SK-N-SH treated with all-trans-retinoic acid at 6 μM for 48 hours (cell line): ENCODE measurements at regions not wholly inside any gene's neighbourhood (a gene's known extent, or its start where the extent isn't known, plus 50 kb on each side); places are given as distances from the start of the nearest gene placed in this dataset.

Experiments used
- ATAC-seq: fragments of 200-7000 bp; cut with Tn5 transposase; 3 replicates; pipeline ENCODE4 v1.9.1; 2020; ENCODE audit warnings: mild to moderate bottlenecking, moderate library complexity
- ARNTL ChIP-seq: fragments of 450-650 bp; formaldehyde crosslinking; IDR thresholded peaks from 2 replicates; pipeline ENCODE4 v1.5.0; 2020; ENCODE audit warnings: low read depth, mild to moderate bottlenecking, moderate library complexity, borderline replicate concordance
- BACH2 ChIP-seq: fragments of 250-450 bp; sonication (Bioruptor Pico); IDR thresholded peaks from 2 replicates; pipeline ENCODE4 v1.9.0; 2021; ENCODE audit warnings: mild to moderate bottlenecking, borderline replicate concordance
- CREB5 ChIP-seq: fragments of 250-450 bp; sonication (Bioruptor Pico); IDR thresholded peaks from 2 replicates; pipeline ENCODE4 v1.5.1; 2020; ENCODE audit warnings: low read depth, mild to moderate bottlenecking, moderate library complexity
- CSDC2 ChIP-seq: fragments of 250-450 bp; sonication (Bioruptor Pico); IDR thresholded peaks from 2 replicates; pipeline ENCODE4 v1.5.0; 2020; ENCODE audit warnings: mild to moderate bottlenecking, moderate library complexity
- CSRNP3 ChIP-seq: fragments of 250-450 bp; sonication (Bioruptor Pico); IDR thresholded peaks from 2 replicates; pipeline ENCODE4 v1.5.1; 2021; ENCODE audit warnings: mild to moderate bottlenecking, moderate library complexity
- GLIS3 ChIP-seq: fragments of 250-450 bp; sonication (Bioruptor Pico); IDR thresholded peaks from 2 replicates; pipeline ENCODE4 v1.5.0; 2020; ENCODE audit warnings: mild to moderate bottlenecking, moderate library complexity
- ISL1 ChIP-seq: fragments of 250-450 bp; sonication (Bioruptor Pico); IDR thresholded peaks from 2 replicates; pipeline ENCODE4 v2.1.2; 2022; ENCODE audit warnings: mild to moderate bottlenecking, moderate library complexity
- OSR1 ChIP-seq: fragments of 250-450 bp; sonication (Bioruptor Pico); IDR thresholded peaks from 2 replicates; pipeline ENCODE4 v1.8.0; 2022; ENCODE audit warnings: moderate library complexity, mild to moderate bottlenecking, inconsistent platforms
- PATZ1 ChIP-seq: fragments of 250-450 bp; sonication (Bioruptor Pico); IDR thresholded peaks from 2 replicates; pipeline ENCODE4 v1.8.0; 2020; ENCODE audit warnings: mild to moderate bottlenecking, moderate library complexity, borderline replicate concordance
- POU6F1 ChIP-seq: fragments of 250-450 bp; sonication (Bioruptor Pico); IDR thresholded peaks from 2 replicates; pipeline ENCODE4 v1.8.0; 2021; ENCODE audit warnings: low read depth, mild to moderate bottlenecking, moderate library complexity, borderline replicate concordance
- PPARA ChIP-seq: fragments of 250-450 bp; sonication (Bioruptor Pico); IDR thresholded peaks from 2 replicates; pipeline ENCODE4 v1.5.0; 2020; ENCODE audit warnings: mild to moderate bottlenecking, borderline replicate concordance
- RARB ChIP-seq: fragments of 250-450 bp; sonication (Bioruptor Pico); IDR thresholded peaks from 2 replicates; pipeline ENCODE4 v1.8.0; 2021; ENCODE audit warnings: mild to moderate bottlenecking, moderate library complexity
- SNAI2 ChIP-seq: fragments of 250-450 bp; sonication (Bioruptor Pico); IDR thresholded peaks from 2 replicates; pipeline ENCODE4 v1.5.0; 2020; ENCODE audit warnings: mild to moderate bottlenecking, moderate library complexity
- TCF4 ChIP-seq: fragments of 250-450 bp; sonication (Bioruptor Pico); IDR thresholded peaks from 2 replicates; pipeline ENCODE4 v1.8.0; 2021; ENCODE audit warnings: mild to moderate bottlenecking, moderate library complexity, borderline replicate concordance
- TOX ChIP-seq: fragments of 250-450 bp; sonication (Bioruptor Pico); IDR thresholded peaks from 2 replicates; pipeline ENCODE4 v1.8.0; 2021; ENCODE audit warnings: mild to moderate bottlenecking, moderate library complexity, borderline replicate concordance
- TSHZ2 ChIP-seq: fragments of 250-450 bp; sonication (Bioruptor Pico); IDR thresholded peaks from 2 replicates; pipeline ENCODE4 v1.5.0; 2020; ENCODE audit warnings: mild to moderate bottlenecking, moderate library complexity
- ZFP3 ChIP-seq: fragments of 250-450 bp; sonication (Bioruptor Pico); IDR thresholded peaks from 2 replicates; pipeline ENCODE4 v1.5.0; 2020; ENCODE audit warnings: mild to moderate bottlenecking, moderate library complexity
- ZFP30 ChIP-seq: fragments of 450-650 bp; formaldehyde crosslinking; IDR thresholded peaks from 2 replicates; pipeline ENCODE4 v1.5.0; 2022; ENCODE audit warnings: mild to moderate bottlenecking, moderate library complexity
- ZNF565 ChIP-seq: fragments of 450-650 bp; formaldehyde crosslinking; conservative IDR thresholded peaks from 2 replicates; pipeline ENCODE4 v1.5.0; 2020; ENCODE audit warnings: low read depth, mild to moderate bottlenecking, moderate library complexity
- ZNF70 ChIP-seq: fragments of 450-650 bp; formaldehyde crosslinking; IDR thresholded peaks from 2 replicates; pipeline ENCODE4 v1.5.0; 2020; ENCODE audit warnings: mild to moderate bottlenecking, moderate library complexity
- ZNF8 ChIP-seq: fragments of 450-650 bp; formaldehyde crosslinking; IDR thresholded peaks from 2 replicates; pipeline ENCODE4 v1.5.0; 2020; ENCODE audit warnings: mild to moderate bottlenecking, moderate library complexity

GRCh38 chr9:2992427-2992826 is 148.5 kb upstream of the PUM3 start:
- TF ChIP-seq TSHZ2 (CRISPR knock-in tag) = no peak
- TF ChIP-seq ARNTL = no peak
- no peak for TF ChIP-seq ZNF70 (CRISPR knock-in tag)
- no peak for TF ChIP-seq OSR1 (CRISPR knock-in tag)
- TF ChIP-seq POU6F1 = no peak
- no peak for TF ChIP-seq RARB (CRISPR knock-in tag)
- no peak for TF ChIP-seq ISL1 (CRISPR knock-in tag)
- TF ChIP-seq CREB5 (CRISPR knock-in tag) = no peak
- TF ChIP-seq PPARA (CRISPR knock-in tag) = no peak
- no peak for TF ChIP-seq CSRNP3 (CRISPR knock-in tag)
- TF ChIP-seq PATZ1 = no peak
- no peak for TF ChIP-seq GLIS3 (CRISPR knock-in tag)
- no peak for TF ChIP-seq ZFP3 (CRISPR knock-in tag)
- no peak for TF ChIP-seq BACH2 (CRISPR knock-in tag)
- no peak for TF ChIP-seq CSDC2
- TF ChIP-seq ZNF8 (CRISPR knock-in tag) = no peak
- no peak for TF ChIP-seq TCF4 (CRISPR knock-in tag)
- no peak for TF ChIP-seq ZNF565
- TF ChIP-seq ZFP30 = no peak
- no peak for ATAC-seq

GRCh38 chr9:2991292-2991691 is 147.4 kb upstream of the PUM3 start:
- ATAC-seq = no peak
- no peak for TF ChIP-seq ISL1 (CRISPR knock-in tag)
- no peak for TF ChIP-seq ZFP3 (CRISPR knock-in tag)
- TF ChIP-seq ZNF70 (CRISPR knock-in tag) = no peak
- TF ChIP-seq SNAI2 (CRISPR knock-in tag) = no peak
- no peak for TF ChIP-seq ZFP30
- no peak for TF ChIP-seq CSRNP3 (CRISPR knock-in tag)

- no peak for TF ChIP-seq SNAI2 (CRISPR knock-in tag)
- no peak for TF ChIP-seq CREB5 (CRISPR knock-in tag)
- no peak for TF ChIP-seq TOX (CRISPR knock-in tag)
- TF ChIP-seq ZFP30 = no peak
- no peak for TF ChIP-seq CSDC2
- TF ChIP-seq TSHZ2 (CRISPR knock-in tag) = no peak
- TF ChIP-seq GLIS3 (CRISPR knock-in tag) = no peak
- TF ChIP-seq RARB (CRISPR knock-in tag) = no peak
- ATAC-seq = no peak
These were observed 143.8 kb upstream of the PUM3 start for GRCh38 chr9:2987679-2988078.
